ENCODE measurements at regions not wholly inside any gene's neighbourhood (a gene's known extent, or its start where the extent isn't known, plus 50 kb on each side); places are given as distances from the start of the nearest gene placed in this dataset.

- DNase-seq (ENCODE audit: low read depth in 2 of 2): no peak
Measured at GRCh38 chr2:116645155-116645554, 1169.3 kb upstream of the DDX18 start.

GRCh38 chr2:116668691-116669090 lies 1145.8 kb upstream of the DDX18 start:
- DNase-seq (ENCODE audit: low read depth in 2 of 2): peak; percentile 78 to 85

DNA sequence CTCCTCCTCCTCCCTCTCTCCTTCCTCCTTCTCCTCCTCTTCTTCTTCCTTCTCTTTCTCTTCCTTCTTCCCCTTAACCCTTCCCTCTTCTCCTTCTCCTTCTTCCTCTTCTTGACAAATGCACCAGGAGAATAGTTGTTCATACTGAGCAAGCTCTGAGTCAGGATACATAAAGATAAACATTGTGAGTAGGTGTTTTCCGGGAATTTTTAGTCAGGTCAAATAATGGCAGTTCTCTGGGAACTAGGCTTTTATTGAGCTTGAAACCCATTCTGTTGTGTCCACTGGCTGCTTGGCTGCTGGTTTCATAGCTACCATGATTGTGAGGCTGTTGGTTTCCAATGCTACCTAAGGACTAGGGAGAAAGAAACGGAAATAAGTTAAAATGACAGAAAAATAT lies 1144.7 kb upstream of the DDX18 start:
- peak; percentile 62 to 84 for DNase-seq (ENCODE audit: low read depth in 2 of 2)

- DNase-seq (ENCODE audit: low read depth in 2 of 2): no peak
Measured at GRCh38 chr2:116674188-116674587, 1140.3 kb upstream of the DDX18 start.

GRCh38 chr2:116676776-116677175 lies 1137.7 kb upstream of the DDX18 start:
- DNase-seq (ENCODE audit: low read depth in 2 of 2): no peak

- DNase-seq (ENCODE audit: low read depth in 2 of 2): peak in 1 of 2 donors; percentile 4
Measured at GRCh38 chr2:116680256-116680936, 1134.1 kb upstream of the DDX18 start.

DNA sequence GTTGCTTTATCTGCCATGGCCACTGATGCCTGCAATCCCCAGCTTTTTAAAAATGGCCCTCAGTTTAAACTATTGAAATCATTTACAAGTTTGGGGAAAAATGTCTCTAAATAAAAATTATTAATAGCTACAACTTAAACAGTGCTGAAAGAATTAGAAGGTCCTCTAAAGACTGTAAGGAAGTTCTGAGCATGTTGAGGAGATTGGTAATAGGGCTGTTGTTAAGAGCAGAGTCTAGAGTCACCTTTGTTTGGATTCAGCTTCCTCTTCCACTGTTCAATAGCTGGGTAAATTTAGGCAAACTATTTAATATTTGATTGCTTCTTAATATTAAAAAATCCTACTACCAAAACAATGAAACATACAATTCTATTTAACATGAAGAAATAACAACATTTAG lies 1127.1 kb upstream of the DDX18 start:
- DNase-seq (ENCODE audit: low read depth in 2 of 2): no peak

DNA sequence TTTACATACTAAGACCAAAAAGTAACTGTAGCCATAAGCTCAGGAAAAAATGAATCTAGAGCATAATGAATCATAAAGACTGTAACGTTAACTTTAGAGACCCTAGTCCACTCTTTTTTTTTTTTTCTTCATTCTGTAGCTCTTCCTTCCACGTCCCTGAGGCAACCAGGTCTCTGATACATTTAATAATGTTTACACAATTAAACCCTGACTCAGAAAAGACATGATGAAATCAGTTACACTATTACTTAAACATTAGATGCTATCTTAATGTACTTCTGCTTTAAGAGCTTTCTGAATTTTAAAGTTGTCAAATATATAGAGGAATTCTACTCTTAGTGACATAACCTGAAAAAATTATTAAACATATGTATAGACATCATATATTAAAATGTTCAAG lies 1121.5 kb upstream of the DDX18 start:
- DNase-seq (ENCODE audit: low read depth in 2 of 2): no peak

GRCh38 chr2:116696223-116696622 lies 1118.3 kb upstream of the DDX18 start:
- peak in 1 of 2 donors; percentile 48 for DNase-seq (ENCODE audit: low read depth in 2 of 2)

GRCh38 chr2:116696903-116697302 lies 1117.6 kb upstream of the DDX18 start:
- DNase-seq (ENCODE audit: low read depth in 2 of 2): no peak

GRCh38 chr2:116706396-116706795 lies 1108.1 kb upstream of the DDX18 start:
- peak in 1 of 2 donors; percentile 63 for DNase-seq (ENCODE audit: low read depth in 2 of 2)

DNA sequence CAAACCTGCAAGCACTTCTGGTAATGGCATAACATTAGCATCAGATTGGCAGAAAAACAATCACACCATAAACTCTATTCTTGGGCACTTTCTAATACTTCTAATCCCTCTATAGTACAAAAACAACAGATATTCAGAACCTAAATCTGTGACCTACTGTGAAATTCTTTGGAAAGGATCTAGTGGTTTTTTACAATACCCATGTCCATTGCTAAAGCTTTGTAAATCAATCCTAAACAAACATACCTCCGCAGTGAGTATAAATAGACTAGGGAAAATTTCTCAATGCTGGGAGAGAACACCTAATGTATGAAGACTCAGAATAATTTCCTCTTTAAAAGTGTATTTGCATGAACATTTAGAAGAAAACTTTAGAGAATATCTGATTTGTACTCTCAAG lies 1098.5 kb upstream of the DDX18 start:
- DNase-seq (ENCODE audit: low read depth in 2 of 2): no peak

- no peak for DNase-seq (ENCODE audit: low read depth in 2 of 2)
Measured at GRCh38 chr2:116716444-116716843, 1098.0 kb upstream of the DDX18 start.

- DNase-seq (ENCODE audit: low read depth in 2 of 2): peak in 1 of 2 donors; percentile 12
Measured at GRCh38 chr2:116717832-116718231, 1096.7 kb upstream of the DDX18 start.

DNA sequence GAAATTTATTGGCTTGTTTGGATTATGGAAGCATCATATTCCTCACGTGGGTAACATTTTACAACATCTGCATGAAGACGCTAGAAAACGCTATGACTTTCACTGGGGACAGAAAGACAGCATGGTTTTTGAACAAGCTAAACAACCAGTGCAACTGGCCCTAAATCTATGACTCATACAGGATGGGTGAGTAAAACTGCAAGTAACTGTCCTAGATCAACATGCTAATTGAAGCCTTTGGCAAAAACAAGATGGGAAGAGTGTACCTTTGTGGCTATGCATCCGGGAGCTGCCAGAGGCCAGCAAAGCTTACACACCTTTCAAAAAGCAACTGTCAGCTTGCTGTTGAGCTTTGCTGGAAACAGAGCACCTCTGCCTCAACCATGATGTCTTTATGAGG lies 1096.0 kb upstream of the DDX18 start:
- DNase-seq (ENCODE audit: low read depth in 2 of 2): peak; percentile 23 to 78

DNA sequence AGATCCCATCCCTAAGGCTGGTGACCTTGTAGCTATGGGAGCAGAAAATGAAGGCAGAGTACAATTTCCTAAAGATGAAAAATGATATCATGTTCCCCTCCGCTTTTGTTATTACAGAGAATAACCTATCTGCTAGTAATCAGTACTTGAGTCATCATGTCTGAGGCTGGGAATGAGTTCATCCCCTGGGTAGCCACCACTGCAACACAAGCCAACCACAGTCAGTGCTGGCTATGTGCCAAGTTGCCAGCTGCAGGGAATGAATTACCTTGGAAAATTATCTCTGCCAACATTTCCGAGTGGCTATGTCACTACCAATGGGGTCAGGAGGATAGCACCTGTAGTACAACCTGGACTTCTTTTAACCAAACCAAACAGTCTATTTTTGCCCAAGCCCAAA lies 1094.7 kb upstream of the DDX18 start:
- peak; percentile 63 to 92 for DNase-seq (ENCODE audit: low read depth in 2 of 2)

DNA sequence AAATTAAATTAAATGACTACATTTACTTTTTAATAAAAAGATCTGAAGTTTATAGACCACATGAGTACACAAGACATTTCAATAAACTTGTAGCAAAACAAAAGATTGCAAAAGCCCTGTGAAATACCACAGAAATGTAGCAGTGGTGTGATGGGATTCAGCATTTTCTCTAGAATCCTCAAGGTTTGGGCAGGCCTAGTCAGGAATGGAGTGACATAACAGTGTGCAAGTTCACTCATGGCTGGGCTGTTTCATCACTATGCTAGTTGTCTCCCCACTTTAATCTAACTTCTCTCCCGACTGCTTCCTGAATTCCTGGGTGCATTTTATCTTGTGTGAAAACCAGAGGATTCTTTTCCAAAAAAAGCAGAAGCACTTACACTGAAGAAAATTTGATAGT lies 1089.9 kb upstream of the DDX18 start:
- DNase-seq (ENCODE audit: low read depth in 2 of 2): no peak

DNA sequence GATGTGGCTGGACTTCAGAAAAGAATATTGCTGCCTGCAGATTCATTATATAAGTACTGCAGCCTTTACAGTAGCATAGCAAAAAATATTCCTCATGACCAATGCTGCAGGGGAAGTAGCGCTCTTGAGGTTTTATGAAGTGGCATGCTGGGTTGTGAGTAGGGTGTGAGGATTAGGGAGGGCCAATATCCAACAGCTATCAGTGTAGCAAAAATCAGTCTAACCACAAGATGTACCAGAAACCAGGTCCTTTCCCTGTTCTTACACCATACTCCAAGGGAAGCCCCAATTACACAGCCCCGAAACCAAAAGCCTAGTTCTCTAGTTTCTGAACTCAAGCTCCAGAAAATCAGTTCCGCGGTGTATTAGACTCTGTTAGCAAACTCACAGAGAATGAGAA lies 1082.2 kb upstream of the DDX18 start:
- no peak for DNase-seq (ENCODE audit: low read depth in 2 of 2)

GRCh38 chr2:116733699-116734098 lies 1080.8 kb upstream of the DDX18 start:
- peak in 1 of 2 donors; percentile 73 for DNase-seq (ENCODE audit: low read depth in 2 of 2)

GRCh38 chr2:116737951-116738350 lies 1076.5 kb upstream of the DDX18 start:
- peak in 1 of 2 donors; percentile 63 for DNase-seq (ENCODE audit: low read depth in 2 of 2)

GRCh38 chr2:116747103-116747502 lies 1067.4 kb upstream of the DDX18 start:
- peak in 1 of 2 donors; percentile 19 for DNase-seq (ENCODE audit: low read depth in 2 of 2)

DNA sequence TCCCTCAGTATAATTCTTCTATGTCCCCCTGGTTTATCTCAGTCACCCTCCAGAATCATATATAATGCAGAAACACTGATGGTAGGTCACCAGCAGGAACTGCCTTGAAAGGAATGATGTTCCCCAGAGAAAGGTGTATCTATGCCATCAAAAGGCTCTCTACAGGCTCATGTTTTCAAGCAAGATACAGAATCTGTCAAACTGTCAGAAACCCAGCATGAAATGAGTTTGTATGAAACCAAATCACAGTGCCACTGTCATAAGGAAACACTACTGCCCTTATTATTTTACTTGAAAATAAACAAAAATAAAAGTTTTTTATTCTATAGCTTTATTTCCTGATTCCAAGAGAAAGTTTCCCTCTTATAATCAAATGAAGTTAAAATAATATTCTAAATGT lies 1064.5 kb upstream of the DDX18 start:
- DNase-seq (ENCODE audit: low read depth in 2 of 2): no peak

- no peak for DNase-seq (ENCODE audit: low read depth in 2 of 2)
Measured at GRCh38 chr2:116754381-116755101, 1060.0 kb upstream of the DDX18 start.

All from dermis microvascular lymphatic vessel endothelial cell (primary cell).